CD4-positive, alpha-beta T cell treated with Interleukin-1 beta for 1 hour (primary cell): ENCODE measurements at regions not wholly inside any gene's neighbourhood (a gene's known extent, or its start where the extent isn't known, plus 50 kb on each side); places are given as distances from the start of the nearest gene placed in this dataset.
"Not testable (repeated sequence)": the region's sequence is repeated elsewhere in the genome, so short reads cannot be mapped to it uniquely, and the experiment has no call there.

Experiments
- DNase-seq, 2 donors: peaks; one replicate each; pipeline ENCODE4 v3.0.0-alpha.2; 2020 to 2022

DNA sequence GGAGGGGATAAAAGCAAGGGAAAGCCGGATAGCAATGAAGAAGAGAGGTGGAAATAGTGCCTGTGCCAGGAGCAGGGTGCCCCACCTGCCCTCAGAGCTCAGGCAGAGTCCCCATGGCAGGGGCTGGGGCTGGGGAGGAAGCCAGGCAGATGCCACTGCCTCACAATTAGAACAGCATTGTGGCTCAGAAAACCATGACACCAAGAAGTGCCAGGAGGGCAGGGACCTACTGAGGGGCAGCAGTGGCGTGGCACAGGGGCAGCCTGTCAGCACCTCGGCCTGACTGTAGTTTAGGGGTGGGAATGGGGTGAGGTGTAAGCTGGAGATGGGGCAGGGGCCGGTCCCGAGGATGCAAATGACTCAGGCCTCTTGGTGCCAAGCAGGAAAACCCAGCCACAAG lies 532.1 kb upstream of the B3GAT1 start:
- no peak for DNase-seq

DNA sequence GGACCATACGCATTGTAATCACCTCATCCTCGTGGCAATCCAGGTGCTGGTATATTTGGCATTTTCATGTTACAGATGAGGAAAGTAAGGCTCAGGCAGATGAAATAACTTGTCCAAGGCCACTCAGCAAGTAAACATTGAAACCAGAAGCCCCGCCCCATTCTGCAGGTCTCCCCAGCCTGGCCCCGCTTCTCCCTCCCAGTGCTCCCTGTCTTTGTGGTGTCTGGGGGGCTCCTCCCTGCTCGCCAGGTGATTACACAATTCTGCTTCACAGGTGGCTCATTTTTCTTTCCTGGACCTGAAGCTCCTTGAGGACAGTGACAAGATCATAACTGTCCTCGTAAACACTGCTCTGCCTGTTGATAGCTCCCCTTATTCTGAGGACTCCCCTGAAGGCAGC lies 531.5 kb upstream of the B3GAT1 start:
- no peak for DNase-seq

DNA sequence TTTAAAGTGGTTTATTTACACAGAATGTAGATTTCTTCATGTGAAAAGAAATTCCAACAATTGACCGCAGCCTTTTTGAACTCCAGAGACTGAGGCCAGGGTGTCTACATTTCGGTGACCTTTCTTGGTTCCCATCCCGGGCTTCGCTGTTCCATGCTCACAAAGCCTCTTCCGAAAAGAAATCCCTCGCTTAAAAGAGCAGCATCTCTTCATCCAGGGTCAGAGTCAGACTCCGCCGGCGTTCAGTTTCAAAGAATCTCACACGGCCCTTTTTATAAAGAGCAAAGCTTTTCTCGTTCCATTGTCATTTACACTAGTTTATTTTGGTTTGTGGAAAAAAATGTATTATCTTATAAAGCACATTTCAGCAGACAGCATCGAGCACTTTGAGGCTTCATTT lies 530.6 kb upstream of the B3GAT1 start:
- DNase-seq, result no peak

DNA sequence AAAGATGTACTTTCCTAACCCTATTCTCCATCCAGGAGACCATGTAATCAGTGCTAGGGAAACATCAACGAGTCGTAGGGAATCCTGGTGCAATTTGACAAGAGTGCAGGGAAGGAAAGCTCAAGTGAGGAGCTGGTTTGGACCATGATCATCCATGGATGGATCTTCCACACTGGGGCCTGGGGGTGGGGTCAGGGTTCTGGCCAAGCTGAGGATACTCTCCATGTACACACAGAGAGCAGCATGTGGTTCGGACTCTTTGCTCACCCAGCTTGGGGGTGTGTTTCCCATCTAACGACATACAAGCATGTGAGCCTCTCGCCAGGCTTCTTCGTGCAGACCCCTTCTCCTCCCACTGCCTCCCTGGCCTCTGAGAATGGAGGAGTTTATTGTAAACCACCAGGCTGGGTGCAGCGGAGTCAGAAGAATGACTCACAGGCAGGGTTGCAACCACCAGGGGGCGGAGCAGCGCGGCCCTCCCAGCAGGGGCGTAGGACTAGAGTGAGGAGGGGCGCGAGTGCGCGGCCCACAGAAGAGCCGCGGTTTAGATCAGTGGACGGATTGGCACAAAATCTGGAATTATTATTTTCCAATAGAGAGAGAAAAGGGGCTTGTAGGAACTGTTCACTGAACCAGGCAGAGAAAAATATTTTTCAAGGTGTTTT lies 530.0 kb upstream of the B3GAT1 start:
- DNase-seq, result not testable (repeated sequence)

DNA sequence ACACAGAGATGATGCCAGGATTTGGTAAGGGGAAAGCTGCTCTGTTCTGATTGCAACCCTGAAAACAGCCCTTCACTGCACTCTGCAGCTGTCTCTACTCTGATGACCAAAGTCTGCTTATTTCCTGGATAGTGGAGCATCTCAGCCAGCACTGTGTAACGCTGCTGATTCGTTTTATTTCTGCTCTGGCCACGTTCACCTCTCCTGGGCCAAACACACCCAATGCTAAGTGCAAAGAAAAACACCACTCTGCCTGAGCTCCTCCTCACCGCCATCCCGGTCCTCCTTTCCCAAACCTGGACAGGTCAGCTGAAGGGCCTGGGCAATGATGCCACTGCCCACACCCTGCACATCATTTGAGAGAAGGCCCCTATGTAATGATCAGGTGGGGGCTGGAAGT lies 529.3 kb upstream of the B3GAT1 start:
- DNase-seq, result no peak

DNA sequence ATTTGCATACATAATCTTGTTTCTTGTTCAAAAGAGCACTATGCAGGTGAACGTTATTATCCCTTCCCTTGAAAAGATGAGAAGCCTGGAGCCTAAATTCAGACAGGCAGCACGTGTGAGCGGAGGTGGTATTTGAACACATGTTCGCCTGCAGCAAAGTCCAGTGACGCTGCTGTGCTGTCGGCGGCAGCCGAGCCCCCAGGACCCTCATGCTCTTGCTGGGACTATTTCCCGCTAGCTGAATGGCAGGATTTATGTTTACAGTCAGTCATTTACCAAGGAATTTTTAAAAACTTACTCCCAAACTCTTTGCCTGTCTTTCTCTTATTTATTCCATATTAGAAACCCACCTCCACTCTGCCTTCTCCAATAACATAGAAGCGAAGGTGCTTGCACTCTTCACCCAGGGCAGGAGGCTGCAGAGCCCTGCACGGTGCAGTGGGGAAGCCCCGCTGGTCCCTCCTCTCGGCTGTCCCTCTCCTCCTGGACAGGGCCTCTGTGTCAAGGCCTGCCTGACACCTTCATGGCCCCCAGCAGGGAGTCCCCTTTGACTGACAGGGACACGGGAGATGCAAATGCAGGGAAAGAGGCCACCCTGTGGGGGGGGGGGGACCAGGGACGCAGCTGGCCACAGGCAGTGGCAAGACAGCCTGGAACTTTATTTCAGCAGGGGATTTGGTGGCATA lies 528.5 kb upstream of the B3GAT1 start:
- no peak for DNase-seq

DNA sequence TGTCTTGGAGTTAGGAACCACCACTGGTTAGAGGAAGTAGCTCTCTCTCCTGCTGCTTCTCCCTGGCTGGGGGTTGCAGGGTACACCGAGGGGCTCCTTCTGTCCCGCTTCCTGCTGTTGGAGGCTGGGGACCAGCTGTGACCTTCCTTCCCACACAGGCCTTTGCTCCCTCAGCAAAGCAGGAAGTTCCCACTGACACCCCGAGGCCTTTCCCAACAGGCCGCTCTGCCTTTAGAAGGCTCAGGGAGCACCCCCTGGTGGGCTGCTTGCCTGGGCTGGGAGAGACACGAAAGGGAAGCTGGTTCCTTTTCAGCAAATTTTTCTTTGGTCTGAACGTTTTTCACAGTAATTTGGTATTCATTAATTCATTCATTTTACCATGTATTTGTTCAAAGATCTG lies 527.9 kb upstream of the B3GAT1 start:
- DNase-seq, result no peak

DNA sequence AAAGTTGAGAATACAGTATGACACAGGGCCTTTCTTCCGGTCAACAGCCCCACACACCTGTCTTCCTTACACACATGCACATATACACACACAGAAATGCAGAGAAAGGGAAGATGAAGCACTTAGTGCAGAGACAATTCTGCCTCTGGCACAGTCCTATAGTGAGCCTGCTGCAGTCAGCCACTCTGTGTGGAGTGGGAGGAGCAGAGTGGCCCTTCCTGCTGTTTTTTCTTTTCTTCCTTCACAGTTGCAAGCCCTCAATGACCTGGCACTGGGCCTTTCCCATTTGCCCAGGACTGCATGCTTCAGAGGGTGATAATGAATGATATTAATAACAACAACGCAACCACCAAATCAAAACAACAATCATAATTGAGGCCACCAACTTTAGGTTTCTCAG lies 527.0 kb upstream of the B3GAT1 start:
- no peak for DNase-seq

DNA sequence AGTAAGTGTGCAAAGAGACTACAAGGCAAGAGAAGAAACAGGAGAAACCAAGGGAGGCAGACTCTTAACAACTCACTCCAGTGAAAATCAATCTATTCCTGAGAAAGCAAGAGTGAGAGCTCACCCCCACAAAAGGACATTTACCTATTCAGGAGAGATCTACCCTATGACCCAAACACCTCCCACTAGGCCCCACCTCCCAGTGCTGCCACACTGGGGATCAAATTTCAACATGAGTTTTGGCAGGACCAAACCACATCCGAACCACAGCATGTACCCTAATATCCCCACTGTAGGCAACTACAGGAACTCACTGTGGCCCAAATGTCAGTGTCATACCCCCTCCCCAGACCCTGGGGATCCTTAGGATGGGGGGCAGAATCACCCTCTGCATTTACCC lies 526.2 kb upstream of the B3GAT1 start:
- no peak for DNase-seq

DNA sequence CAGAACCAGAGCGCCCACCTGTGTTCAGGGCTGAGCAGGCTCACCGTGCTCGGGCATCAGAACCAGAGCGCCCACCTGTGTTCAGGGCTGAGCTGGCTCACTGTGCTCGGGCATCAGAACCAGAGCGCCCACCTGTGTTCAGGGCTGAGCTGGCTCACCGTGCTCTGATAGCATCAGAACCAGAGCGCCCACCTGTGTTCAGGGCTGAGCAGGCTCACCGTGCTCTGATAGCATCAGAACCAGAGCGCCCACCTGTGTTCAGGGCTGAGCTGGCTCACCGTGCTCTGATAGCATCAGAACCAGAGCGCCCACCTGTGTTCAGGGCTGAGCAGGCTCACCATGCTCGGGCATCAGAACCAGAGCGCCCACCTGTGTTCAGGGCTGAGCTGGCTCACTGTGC lies 525.2 kb upstream of the B3GAT1 start:
- not testable (repeated sequence) for DNase-seq

DNA sequence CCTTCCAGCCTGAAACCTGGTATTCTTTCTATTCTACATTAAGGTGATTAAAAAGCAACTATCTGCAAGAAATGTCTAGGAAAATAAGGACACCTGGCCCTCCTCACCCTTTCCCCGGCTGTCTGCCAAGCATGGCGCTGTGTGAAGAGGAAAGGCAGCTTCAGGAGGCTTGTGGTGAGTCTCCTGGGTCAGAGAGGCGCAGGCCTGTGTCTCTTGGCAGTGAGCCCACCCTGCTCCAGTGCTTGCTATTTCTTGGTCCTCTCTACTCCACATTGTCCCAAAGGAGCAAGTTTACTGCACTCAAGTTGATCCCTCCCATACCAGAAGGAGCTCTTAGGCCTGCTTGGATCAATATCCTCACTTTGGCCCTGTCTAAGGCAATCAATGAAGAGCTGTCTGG lies 520.7 kb upstream of the B3GAT1 start:
- DNase-seq, result no peak

DNA sequence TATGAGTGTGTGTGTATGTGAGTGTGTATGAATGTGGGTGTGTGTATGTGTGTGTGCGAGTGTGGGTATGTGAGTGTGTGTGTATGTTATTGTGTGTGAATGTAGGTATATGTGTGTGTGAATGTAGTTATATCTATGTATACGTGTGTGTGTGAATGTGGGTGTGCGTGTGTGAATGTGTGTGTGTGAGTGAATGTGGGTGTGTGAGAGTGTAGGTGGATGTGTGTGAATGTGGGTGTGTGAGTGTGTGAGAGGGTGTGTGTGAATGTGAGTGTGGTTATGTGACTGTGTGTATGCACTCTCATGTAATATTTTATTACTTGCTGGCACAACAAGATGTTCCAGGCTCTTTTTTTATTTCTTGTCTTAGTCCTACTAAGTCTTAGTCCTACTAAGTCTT lies 513.4 kb upstream of the B3GAT1 start:
- DNase-seq, result no peak

DNA sequence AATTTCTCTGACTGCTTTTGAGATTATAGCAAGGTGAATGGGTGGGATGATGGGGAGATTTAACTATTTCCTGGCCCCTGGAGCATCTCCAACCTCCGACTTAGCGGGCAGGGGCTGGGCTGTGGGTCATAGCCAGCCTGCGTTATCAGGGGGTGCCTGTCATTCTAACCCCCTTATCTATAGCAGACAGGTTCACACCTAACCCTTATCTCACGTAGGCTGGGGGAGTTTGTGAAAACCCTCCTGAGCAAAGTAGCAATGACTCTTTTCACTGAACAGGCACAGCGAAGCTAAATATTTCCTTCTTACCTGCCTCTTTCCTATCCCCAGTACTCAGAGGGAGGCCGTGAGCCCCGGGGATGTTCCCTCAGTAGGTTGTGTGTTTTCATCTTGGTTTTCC lies 511.4 kb upstream of the B3GAT1 start:
- DNase-seq, result no peak

DNA sequence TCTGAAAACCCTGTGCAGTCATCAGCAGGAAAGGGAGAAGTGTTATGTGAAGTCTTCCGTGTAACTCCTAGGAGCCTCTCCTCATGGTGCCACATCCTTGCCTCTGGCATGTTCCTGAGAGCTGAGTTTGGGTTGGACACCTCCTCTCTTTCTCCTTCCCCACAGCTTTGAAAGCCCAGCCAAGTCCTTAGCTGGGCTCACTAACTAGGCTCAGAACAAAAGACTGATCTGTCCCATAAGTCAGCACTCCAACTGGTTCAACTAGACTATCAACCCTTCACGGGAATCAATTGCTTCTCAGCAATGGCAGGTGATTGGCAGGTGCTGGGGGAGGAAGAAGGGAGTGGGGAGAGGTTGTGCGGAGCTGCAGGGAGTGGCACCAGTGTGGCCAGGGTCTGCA lies 509.9 kb upstream of the B3GAT1 start:
- no peak for DNase-seq

DNA sequence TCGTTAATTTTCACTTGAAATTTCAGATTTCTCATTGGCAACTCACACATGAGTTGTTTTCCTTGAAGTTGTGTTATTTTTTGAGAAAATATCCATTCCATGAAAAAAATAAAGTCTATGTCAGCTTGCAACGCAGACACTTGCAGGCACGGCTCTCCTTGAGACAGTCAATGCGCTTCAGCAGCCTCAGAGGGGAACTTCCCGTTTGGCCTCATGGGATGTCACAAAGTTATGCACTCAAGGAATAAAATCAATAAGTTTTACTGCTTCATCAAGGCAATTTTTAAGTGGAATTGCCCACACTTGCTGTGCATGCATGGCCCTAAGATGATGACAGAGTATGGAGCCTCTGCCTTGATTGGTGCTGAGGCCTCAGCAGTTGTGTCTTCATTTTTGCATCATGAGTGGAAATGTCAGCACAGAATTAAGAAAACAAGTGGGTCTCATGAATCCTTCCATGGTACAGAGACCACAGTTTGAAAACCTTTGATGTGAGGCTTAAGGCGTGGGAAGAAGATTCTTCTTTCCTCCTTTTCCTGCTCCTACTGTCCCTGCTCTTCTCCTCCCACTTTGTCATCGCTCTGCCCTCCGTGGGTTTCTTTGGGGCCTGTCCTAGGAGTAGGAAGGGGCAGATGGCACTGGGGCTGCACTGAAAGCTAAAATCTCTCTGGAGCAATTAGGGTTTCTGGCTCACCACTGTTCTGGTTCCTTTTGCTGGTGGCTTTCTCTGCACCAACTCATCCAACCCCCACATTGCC lies 509.0 kb upstream of the B3GAT1 start:
- no peak for DNase-seq

DNA sequence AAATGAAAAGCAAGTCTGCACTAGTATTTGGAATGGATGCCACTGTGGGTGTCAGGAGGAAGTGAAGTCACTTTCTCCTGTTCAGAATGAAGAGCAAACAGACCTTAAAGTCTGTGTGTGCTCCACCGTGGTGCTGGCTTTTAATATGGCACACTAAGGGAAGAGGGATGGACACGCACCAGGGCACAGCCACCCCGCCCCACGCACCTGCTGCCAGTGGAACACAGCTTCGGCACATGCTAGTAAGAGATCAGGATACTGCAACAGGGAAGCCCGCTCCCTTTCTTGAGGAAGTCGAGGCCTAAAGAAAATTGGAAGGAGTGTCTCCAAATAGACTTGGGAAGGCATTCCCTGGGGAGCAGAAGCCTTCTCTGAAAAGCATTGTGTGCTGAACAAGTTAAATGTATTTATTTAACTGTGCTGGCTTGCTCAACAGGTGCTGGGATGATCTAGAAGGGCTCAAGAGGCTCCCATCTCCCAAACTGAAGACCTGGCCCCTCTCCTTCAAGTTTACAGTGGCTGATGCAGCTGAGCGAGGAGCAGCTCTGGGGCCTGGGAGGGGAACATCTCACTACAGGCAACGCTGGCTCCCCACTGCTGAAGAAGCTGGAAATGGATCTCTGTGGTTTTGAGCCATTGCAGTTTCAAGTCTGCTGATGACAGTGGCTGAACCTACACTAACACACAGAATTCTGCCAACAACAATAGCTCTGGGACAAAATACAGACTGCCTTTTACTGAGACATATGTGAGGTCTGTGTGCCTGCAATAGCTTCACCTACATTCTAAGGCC lies 504.6 kb upstream of the B3GAT1 start:
- no peak for DNase-seq

DNA sequence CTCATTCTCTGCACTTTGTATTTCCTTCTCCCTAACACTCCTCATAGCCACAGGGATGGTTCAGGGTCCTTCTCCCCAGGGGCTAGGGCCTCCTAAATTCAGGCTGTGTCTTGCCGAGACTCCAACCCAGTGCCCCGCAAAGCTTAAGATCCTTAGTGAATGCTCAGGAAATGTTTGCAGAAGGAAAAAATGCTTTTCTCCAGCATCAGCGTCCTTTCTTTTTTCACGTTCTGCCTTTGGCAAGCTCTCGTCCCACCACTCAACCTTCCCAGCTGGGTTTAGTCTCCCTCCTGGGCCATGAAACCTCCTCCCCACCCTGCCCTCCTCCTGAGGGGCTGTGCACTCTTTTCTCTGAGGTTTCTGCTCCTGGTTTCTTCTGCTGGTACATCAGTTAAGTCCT lies 503.8 kb upstream of the B3GAT1 start:
- DNase-seq, result no peak

DNA sequence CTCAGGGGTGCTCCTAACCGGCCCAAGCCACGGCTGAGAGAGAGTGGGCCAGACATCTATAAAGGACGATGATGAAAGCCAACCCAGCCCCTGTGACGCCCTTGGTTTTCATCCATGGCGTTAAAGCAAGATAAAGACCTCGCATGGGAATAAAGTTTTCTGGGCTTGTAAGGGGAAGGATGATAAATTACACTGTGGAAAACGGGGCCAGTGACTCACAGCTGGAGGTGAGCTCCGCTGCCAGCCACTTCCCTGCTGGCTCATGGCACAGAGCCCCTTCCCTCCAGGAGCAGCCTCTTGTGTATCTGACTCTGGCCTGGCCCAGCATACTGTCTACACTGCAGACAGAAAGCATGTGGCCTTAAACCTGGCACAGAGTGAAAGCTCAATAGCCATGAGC lies 503.2 kb upstream of the B3GAT1 start:
- no peak for DNase-seq

DNA sequence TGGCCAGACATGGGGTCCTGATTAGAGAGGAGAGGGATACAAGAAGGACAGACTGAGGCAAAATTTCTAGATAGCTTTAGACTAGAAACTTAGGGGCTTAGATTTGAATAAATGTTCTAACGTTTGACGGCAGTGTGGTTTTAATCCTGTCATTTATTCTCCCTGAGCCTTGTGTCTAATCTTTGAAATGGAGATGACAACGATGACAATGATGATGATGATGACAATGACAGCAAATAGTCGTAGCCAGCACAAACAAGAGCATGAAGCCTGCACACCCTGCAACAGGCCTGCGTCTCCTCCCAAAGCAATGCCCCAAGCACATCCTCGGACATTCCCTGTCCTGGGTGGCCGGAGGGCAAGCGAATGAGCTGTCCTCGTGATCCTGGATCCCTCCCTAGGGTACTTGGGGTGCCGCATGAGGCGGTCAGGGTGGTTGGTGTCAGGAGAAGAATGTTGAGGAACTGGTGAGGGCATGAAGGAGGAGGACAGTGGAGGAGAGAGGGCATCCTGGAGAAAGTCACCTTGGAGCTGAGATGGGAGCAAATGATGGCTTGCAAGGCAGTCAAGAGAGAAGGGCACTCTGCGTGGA lies 502.1 kb upstream of the B3GAT1 start:
- no peak for DNase-seq

DNA sequence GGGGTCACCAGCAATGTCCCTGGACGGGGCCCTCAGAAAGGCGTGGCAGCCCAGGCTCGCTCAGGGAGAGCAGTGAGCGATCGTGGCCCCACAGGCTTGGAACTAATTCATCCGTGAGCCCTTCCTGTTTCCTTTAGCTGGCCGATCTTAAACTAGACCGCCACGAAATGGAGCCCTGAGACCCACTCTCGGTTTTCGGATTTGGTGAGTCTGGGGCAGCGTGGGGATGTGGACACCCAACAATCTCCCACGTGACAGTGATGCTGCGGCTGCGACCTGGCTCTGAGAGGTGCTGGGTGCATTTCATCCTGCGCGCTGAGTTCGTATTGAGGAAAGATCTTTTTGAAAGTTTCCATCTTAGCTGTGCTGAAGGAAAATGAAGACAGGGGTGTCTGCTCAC lies 501.3 kb upstream of the B3GAT1 start:
- DNase-seq, result no peak

DNA sequence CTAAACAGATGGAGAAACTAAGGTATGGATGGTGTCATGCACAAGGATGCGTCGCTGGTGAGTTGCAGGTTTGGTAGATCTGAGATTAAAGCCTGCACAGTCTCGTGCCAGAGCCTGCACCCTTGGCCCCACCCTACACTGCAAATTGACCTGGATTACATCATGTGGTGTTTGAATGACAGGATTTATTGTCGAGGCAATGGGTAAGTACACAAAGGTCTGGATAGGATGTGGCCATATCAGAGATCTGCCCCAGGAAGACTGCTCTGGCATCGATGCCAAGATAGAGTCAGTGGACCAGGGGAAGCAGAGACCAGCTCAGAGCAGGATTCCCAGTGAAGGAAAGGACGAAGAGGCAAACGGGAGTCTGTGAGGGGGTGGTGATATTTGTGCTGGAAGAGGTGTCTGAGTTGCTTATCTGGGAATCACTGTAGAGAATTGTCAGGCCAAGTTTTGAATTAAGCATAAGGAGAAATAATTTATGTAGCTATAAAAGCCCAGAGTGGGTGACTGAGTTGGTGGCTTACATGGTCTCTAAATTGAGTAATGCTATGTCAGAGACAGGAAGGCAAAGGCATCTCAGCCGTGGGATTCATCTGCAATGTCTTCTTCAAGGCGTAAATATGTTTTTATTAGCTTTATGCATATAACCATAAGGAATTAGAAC lies 499.6 kb upstream of the B3GAT1 start:
- no peak for DNase-seq

DNA sequence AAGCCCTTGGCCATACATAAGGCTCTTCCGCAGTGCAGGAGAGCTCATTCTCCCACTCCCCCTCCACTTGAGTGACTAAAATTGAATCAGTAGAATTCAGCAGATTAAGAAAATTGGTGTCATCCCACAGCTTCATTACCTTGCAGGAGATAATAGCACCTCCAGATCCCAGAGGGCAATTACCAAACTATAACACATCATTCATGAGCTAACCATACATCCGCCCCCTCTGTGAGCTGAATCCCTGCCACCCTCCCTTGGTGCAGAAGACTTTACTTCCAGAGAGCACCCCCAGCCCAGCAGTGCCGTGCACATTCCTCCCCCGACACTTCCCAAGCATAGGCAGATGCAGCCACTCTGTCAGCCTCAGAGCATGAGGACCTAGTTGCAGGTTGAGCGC lies 496.5 kb upstream of the B3GAT1 start:
- no peak for DNase-seq

DNA sequence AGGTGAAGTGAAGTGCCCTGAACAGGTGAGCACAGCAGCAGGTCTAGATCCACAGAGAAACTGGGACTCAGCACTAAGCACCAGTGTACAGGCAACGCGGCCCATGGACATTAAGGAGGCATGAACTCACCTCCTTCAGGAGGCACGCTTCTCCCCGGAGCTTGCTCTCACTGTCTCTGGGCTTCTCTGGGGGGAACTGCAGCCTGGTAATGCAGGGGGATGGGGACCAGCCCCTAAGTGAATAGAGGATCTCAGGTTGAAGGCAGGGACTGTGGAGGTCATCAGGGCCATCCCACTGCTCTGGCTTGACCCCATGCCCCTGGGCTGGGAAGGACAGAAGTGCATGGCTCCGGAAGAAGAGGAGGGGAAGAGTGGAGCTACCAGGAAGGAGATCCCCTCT lies 495.6 kb upstream of the B3GAT1 start:
- DNase-seq, result no peak
